ENCODE measurements at regions not wholly inside any gene's neighbourhood (a gene's known extent, or its start where the extent isn't known, plus 50 kb on each side); places are given as distances from the start of the nearest gene placed in this dataset.
A peak's percentile ranks its signal among the peaks of the same experiment; 100 is the strongest.
"Not testable (repeated sequence)": the region's sequence is repeated elsewhere in the genome, so short reads cannot be mapped to it uniquely, and the experiment has no call there.

DNA sequence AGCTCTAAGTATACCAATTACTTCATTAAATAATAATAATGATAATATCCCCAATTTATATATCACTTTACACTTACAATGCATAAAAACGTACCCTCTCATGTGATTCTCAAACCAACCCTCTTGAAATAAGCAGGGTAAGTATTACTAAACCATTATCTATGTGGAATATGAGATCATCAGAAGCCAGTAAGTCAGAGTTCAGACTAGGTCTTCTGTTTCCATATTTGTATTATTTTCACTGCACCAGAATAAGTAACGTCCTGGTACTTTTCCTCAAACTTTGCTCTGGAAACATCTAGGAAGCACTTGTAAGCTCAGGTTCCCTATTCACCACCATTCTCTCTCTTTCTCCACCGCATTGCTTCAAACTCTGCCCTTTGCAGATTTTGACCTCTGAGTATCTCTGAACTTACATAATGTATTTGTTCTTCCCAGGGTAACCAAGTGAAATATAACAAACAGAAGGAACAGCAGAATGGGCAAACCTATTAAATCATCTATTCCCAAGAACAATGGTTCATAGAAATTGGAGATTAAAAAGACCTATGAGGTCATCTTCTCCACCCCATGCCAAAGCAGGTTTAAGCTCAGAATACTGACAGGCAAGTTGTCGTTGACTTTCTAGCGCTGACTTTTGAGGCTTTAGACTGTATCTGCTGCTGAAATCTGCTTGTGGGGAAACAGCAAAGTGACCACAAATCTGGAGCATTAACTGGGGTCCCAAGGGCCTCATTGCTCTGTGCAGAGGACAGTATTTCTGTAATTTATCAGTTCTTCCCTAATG lies 161.3 kb upstream of the FAR2 start:
- DNase-seq (ENCODE audit: low spot score): no peak

DNA sequence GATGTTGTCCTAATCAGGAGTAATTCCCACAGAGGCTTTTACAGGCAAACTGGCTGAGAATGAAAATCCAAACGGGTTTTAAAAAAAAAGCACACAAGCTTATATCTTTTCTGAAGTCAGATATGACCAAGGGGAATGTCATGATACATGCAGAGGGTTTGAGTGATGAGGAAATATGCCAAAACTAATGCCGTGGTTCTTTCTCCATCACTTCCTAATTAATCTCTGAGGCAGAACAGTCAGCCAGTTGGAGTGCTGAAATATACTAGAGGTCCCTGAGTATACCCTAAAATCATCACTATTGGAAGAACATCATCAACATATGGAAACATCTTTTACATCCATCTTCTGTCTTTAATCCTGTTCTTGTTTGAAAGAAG lies 160.8 kb upstream of the FAR2 start:
- no peak for DNase-seq (ENCODE audit: low spot score)

GRCh38 chr12:28991626-28992025 lies 157.5 kb upstream of the FAR2 start:
- DNase-seq (ENCODE audit: low spot score): no peak

DNA sequence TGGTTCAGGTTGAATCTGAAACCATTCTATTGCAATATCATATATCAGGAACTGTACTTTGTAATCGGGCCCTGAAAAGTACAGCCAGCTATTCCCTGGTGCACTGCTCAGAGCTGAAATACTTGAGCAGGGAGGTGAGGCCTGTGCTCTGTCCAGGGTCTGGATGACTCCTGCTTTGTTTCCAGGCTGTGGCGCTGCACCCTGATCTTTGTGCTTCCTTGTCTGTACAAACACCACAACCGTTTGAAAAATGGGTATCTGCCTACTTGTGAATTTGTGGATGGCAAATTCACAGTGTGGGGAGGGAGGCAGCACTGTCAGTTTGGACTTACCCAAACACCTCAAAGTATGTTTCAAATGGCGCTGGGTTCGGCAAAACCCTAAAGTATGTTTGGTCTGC lies 155.4 kb upstream of the FAR2 start:
- DNase-seq (ENCODE audit: low spot score): no peak

- no peak for DNase-seq (ENCODE audit: low spot score)
These were observed 154.8 kb upstream of the FAR2 start for GRCh38 chr12:28994179-28994715.

GRCh38 chr12:28996688-28997087 lies 152.4 kb upstream of the FAR2 start:
- no peak for DNase-seq (ENCODE audit: low spot score)

GRCh38 chr12:28998662-28999120 lies 150.4 kb upstream of the FAR2 start:
- DNase-seq (ENCODE audit: low spot score): peak; percentile 19

GRCh38 chr12:29004066-29004935 lies 144.8 kb upstream of the FAR2 start:
- DNase-seq (ENCODE audit: low spot score): no peak

DNA sequence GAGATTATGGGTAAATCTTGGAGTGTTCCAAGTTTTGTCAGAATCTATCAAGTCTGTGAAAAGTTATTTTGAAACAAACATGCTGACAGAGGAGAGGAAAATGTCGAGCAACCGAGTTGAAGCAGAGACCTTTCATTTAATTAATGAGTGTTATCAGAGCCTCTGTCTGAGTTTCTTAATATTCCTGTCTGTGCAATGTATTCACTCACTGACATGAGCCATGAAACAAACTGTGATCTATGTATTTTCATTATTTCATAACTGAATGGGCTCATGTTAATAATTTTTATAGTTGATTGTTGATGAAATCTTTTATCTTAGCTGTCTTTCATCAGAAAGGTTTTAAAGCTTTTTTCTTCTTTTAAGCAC lies 144.2 kb upstream of the FAR2 start:
- no peak for DNase-seq (ENCODE audit: low spot score)

DNA sequence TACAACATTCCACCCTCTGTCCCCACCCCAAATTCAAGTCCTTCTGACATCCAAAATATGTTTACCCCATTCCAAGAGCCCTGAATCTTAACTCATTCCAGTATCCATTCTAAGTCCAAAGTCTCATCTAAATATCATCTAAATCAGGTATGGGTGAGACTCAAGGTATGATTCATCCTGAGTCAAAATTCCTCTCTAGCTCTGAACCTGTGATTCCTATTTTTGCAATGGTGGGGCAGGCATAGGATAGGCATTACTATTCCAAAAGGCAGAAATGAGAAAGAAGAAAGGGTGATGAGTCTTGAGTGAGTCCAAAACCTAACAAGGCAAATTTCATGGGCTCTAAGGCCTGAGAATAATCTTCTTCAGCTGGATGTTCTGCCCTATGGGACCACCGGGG lies 140.3 kb upstream of the FAR2 start:
- DNase-seq (ENCODE audit: low spot score): no peak

DNA sequence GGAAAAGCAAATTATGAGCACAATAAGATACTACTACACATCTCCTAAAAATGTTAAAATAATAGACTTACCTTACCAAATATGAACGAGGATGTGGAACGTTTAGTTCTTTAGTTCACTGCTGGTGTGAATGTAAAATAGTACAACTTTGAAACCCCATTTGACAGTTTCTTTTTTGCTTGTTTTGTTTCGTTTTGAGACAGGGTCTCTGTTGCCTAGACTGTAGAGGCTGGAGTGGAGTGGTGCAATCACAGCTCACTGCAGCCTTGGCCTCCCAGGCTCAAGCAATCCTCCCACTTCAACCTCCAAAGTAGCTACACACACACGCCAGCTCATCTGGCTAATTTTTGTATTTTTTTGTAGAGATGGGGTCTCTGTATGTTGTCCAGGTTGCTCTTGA lies 136.4 kb upstream of the FAR2 start:
- DNase-seq (ENCODE audit: low spot score): no peak

- DNase-seq (ENCODE audit: low spot score): not testable (repeated sequence)
These were observed 131.5 kb upstream of the FAR2 start for GRCh38 chr12:29017532-29017931.

GRCh38 chr12:29023436-29024076 lies 125.5 kb upstream of the FAR2 start:
- peak; percentile 13 for DNase-seq (ENCODE audit: low spot score)

DNA sequence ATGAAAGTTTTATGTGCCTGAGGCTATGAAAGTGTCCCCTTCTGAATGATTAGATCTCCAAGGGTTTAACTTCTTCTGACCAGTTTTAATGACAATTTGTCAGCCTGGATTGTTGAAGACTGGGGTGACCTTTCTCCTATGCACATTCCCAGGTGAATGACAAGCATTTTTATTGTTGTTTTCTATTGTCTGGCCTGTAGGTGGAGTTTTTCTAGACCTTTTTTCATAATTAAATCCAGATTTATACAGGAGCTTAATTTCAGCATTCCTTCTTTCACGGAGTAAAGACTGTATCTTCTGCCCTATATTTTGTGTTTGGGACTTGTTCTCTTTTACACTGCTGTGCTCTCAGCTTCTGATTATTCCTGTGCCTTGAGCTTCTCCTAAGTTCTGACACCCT lies 125.0 kb upstream of the FAR2 start:
- DNase-seq (ENCODE audit: low spot score): no peak

DNA sequence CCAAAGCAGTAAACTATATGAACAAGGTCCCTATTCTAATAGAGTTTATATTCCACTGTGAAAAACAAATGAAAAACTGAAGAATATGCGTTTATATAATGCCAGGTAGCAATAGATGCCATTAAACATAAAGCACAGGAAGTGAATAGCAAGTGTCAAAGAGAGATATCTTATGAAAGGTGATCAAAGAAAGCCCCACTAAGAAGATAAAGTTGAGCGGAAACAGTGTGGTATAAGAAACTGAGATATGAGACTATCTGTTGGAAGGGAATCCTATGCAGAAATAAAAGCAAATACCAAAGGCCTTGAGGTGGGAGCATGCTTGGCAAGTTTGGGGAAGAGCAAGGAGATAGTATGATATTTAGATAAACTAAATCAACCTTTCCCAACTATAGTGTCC lies 123.1 kb upstream of the FAR2 start:
- no peak for DNase-seq (ENCODE audit: low spot score)

DNA sequence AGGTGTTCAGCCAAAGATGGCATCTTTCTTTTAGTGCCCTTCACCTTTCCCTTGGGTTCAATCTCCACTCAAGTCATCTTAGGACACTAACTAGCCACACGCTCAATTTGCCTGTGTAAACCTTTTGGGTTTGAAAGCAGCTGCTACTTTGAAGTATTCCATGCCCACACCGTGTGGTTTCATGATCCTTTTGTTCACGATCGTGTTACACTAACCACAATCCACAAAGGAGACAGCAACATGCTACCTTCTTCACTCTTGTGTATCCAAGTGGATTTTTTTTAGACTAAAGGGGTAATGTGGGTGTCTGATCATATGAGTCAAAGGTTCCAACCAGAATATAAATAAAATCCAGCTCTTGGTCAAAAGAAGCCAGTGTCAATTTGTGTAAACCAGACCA lies 122.7 kb upstream of the FAR2 start:
- DNase-seq (ENCODE audit: low spot score): no peak

DNA sequence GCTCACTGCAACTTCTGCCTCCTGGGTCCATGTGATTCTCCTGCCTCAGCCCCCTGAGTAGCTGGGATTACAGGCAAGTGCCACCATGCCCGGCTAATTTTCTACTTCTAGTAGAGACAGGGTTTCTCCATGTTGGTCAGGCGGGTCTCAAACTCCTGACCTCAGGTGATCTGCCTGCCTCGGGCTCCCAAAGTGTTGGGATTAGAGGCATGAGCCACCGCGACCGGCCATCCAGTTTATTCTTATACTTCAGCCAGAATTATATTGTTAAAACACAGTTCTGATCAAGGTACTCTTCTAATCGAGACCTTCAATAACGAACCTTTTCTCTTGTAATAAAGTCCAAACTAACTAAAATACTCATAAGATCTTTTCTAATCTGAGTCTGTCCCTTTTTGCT lies 119.6 kb upstream of the FAR2 start:
- not testable (repeated sequence) for DNase-seq (ENCODE audit: low spot score)

GRCh38 chr12:29030006-29030405 lies 119.1 kb upstream of the FAR2 start:
- no peak for DNase-seq (ENCODE audit: low spot score)

GRCh38 chr12:29032446-29032845 lies 116.6 kb upstream of the FAR2 start:
- no peak for DNase-seq (ENCODE audit: low spot score)

- no peak for DNase-seq (ENCODE audit: low spot score)
These were observed 115.6 kb upstream of the FAR2 start for GRCh38 chr12:29033519-29033918.

DNA sequence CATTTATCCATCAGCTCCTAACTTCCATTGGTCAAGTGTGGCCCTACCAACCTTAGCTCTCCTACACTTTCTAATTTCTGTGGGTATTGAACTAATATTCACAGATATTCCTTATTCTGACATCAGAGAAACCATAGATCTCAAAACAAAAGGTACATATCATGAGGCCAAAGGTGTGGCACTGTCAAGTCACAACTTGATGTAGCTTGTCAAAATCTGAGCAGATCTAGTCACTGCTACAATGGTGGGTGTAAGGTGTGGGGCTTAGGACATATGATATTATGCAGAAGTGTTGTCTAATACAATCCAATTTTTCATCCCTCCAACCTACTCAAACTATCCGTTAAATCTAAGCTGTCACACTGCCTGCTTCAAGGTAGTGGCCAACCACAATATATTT lies 114.0 kb upstream of the FAR2 start:
- DNase-seq (ENCODE audit: low spot score): no peak

DNA sequence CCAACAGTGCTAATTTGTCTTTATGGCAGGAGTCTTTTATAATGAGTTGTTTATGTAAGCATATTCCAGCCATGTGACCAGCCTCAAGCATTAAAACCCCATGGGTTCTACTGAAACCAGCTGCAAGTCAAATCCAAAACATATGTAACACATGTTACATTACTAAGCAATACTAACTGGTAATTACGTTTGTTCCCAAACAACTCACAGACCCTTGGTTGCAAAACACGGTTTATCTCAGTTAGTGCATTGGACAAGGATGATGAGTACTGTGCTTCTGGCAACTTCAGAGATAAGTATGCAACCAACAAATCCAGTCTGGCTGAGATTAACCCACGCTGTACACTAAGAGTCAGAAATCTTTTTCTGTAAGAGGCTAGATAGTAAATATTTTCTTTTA lies 110.1 kb upstream of the FAR2 start:
- DNase-seq (ENCODE audit: low spot score): no peak

- no peak for DNase-seq (ENCODE audit: low spot score)
These were observed 107.5 kb upstream of the FAR2 start for GRCh38 chr12:29041621-29042020.

Measured in Ammon's horn (tissue), 1 donor.